GM19452 (cell line): ENCODE measurements at regions not wholly inside any gene's neighbourhood (a gene's known extent, or its start where the extent isn't known, plus 50 kb on each side); places are given as distances from the start of the nearest gene placed in this dataset.

Experiments
- ATAC-seq: cut with Tn5 transposase; IDR thresholded peaks from one replicate; pipeline ENCODE4 v1.9.1; 2021; ENCODE audit not compliant: unreplicated experiment

DNA sequence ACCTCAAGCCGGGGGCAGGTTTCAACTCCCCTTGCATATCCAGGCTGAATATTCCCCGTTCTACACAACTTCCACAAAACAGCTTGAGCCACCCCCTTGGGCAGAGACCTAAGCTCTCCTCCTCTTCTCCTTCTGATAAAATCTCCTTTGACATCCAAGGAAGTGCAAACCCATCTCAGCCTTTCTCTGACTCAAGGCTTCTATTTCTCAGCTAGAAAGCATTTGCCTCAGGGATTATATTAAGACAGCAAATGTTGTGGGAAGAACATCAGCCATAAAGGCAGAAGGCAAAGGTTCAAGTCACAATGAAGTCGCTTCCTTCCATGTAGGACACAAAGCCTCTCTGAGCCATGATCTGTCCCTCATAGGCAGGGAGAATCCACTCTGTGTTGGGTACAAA, 386.6 kb upstream of the ARID1B start:
- ATAC-seq: no peak

DNA sequence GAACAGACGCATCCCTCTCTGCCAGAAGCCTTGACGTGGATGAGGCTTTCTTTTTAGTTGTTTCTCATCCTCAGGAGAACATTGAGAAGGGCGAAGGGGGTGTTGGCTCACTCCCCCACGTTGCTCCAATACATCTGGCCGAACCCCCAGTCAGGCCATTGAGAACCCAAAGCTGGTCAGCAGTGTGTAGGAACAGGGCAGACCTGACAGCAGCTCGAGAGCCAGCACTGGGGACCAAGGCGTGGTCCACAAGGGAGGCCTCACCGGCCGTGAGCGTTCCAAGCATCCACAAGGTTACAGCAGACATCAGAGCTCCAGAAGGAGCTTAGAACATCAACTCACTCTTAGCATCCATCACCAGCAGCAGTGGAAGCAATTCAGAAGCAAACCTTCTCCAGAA, 387.9 kb upstream of the ARID1B start:
- ATAC-seq: no peak

DNA sequence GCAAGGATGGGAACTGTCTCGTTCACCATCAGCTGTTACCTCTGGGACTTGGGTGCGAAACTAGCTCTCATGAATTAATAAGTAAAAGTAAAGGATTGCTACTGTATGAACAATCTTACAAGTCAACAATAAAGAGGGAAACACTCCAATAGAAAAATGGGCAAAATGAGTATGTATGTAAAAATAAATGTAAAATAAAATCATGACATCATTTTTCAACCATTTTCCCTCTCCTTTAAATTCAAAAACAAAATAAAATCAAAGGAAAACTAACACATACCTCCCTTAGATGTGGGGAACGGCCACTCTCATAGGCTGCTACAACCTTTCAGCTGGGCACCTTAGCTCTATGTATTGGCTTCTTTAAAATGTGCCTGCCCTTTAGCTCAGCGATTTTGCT, 389.7 kb upstream of the ARID1B start:
- no peak for ATAC-seq

DNA sequence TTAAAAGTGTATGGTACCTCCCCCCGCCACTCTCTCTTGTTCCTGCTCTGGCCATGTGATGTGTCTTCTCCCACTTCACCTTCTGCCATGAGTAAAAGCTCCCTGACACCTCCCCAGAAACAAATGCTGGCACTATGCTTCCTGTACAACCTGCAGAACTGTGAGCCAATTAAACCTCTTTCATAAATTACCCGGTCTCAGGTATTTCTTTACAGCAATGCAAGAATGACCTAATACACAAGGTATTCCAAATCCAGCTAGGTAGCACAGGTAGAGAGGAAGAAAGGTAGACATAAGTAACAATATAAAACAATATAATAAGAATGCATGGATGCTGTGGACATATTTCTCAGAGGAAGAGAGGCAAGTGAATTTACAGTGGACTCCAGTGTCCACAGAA, 394.1 kb upstream of the ARID1B start:
- ATAC-seq: no peak

DNA sequence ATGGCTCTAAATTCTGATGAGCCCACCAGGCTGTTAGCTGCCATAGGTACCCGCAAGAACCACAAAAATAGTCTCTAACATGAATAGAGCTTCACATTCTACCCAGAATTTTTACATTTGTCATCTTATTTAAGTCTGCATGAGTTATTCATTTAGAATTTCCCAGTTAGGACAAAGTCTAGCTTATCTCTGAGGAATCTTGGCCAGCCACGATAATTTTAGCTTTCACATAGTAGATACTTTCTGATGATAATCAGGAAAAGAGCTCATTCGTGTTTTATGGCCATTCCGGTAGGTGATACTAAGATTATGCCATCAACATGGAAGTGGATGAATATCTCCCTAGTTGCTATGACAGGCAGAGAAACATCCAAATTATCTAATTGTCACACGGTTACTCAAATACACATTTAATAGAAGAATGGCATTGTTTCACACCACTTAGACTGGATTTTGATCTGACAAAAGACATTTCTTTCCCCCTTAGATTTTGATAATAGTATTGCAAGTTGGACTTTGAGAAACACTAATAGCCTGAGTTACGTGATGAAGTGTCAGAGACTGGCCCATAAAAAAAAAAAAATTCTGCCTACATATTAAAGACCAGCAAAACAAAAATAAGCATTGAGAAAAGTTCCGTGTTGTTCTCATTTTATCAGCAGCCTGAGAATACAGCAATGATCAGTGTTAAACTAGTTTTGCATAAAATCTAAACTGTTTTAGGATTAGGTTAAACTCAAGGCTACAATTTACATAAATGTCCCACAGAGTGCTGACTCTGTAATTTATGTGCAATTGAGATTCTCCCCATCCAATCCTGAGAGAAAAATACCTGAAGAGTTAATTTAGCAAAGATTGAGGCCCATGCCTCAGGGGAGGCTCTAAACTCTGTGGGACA, 397.5 kb upstream of the ARID1B start:
- ATAC-seq: no peak

DNA sequence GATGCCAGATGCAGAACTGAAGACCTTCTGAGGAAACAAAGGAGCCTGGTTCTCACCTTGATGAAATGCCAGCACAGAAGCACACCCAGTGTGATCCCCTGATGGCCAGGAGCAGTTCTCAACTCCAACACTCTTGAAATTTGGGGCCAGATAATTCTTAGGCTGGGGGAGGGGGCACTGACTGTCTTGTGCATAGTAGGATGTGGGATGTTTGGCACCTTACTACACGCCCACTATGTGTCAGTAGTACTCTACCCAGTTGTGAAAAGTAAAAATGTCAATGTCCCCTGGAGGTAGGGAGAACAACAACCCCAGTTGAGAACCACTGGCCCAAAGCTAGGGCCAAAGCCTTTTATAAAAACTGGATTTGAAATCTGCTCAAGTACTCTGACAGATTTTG, 398.3 kb upstream of the ARID1B start:
- ATAC-seq: no peak

DNA sequence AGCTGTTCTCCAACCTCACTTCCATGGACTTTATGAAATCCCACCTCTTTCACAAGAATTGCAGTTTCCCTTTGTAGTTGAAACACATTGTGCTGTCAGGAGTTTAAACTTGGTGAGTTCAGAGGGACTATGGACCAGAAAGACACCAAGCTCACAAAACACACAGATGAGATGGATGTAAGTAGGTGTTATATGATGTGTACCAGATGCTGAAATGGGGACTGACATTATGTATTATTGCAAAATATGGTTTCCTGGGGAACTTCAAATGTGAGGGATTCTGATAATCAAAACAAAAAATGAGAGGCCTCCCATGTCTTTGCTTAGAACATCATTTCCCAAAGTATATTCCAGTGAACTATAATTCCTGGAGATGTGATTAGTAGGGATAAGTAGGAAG, 401.1 kb upstream of the ARID1B start:
- no peak for ATAC-seq

DNA sequence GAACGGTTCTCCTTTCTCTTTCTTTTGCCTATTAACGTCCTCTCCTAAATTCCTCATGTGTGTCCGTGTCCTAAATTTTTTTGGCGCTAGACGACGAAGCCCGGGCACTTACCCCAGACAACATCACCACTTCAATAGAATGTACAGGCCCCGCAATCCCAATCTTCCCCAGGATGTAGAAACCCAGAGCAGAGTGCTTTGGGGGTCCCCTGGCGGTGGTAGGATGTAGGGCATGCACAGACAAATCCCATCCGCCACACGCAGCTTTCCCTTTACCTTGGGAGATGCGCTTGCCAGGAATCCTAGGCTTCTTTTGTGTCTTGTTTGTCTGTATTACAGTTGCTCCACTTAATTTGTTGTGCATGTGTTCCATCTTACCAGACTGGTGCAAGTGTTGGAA, 417.3 kb upstream of the ARID1B start:
- ATAC-seq: no peak

DNA sequence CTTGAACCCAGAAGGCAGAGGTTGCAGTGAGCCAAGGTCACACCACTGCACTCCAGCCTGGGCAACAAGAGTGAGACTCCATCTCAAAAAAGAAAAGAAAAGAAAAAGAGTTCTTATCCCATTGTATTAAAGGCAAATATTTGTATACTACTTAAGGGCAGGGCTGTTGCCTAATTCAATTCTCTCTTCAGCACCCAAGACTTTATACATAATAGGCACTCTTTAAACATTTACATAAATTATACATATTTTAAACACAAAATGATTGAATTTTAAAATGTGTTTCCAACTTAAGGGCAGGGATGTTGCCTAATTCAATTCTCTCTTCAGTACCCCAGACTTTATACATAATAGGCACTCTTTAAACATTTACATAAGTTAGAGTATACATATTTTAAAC, 424.3 kb upstream of the ARID1B start:
- ATAC-seq: no peak

DNA sequence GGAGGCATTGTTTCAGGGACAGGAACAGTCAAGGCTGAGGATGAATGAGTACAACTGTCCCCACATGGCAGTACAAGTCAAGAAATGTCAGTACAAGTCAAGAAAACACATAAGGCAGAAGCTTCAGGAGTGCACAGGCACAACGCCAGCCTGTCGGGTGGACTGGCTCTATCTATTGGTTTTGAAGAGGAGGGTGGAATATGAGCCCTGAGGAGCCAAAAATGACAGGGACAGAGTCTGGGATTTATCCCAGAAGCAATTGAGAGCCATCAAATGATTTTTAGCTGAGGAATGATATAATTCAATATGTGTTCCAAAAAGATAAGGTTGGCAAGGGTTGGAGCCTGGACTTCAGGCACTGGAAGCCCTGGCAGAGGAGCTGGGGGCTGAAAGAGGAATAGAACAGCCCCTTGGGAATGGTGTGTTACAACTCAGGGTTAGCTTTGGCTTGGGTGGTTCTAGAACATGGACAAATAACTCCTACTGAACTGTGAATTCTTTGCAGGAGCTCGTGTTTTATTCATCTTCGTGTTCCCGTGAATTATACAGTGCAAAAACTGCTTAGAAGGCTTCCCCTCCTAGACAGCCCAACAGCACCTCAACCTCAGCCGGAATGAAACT, 425.7 kb upstream of the ARID1B start:
- ATAC-seq: no peak

DNA sequence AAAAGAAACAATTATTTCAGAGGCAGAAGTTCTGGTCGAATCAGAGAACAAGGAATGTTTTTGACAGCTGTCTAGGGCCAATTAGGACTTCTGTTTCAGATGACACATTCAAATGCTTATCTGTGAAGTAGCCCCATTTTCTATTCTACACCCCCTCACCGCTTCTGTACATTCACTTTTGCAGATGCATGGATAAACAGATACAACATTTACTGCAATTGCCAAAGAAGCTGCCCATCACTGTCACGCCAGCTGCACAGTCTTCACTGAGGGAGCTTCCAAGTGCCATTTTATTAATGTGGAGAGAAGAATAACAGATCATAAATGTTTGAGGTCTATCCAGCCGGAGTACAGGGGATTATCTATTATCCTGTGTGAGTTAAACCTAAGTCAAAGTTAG, 426.8 kb upstream of the ARID1B start:
- no peak for ATAC-seq

DNA sequence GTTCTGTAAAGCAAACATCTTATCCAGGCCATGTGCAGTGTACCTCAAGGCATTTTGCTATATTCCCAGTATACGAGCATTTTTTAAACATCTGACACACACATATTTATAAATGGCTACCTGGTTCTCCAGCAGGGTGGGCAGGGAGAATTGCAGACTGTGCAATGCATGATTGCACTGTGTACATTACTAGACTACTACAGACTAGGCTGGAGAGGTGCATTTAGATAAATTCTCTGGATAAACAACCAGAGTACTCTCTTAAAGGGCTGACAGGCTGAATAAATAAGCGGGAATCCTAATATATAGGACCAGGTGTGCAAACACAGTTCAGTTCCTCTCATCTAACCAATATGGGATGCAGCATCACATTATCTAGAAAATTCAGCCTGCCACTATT, 428.3 kb upstream of the ARID1B start:
- ATAC-seq: no peak

DNA sequence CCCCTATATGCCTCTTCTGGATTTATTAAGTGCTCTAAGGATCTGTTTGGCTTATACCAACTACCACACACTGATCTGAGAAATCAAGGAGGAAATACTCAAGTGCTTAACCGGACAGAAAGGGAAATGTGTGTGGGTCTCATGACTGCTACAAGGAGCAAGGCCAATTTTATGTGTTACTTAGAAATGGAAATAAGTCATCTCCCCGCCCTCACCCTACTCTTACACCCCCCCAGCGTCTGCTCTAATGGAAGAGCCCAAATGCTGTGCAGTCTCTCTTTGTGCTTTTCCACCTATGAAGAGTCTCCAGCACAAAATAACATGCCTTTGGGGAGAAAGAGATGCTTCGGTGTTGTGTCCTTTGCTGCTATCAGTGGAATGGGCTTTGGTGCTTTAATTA, 428.8 kb upstream of the ARID1B start:
- no peak for ATAC-seq

DNA sequence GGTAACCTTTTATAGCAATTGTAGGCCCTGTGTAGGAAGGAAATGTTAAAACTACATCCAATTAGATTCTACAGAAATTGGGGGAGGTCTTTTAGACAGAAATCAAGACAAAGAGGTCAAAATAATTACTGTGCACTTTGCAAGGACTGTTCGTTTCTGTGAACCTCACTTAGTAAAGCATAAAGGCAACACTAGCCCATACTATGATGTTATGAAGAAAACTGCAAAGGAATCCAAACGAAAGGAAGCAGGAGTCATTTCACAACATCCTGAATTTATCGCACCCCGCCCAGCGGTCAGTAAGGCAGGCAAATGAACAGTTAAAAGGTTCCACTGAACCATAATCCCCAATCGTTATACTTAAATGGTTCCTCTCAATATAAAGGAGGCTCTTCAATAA, 429.5 kb upstream of the ARID1B start:
- ATAC-seq: no peak

DNA sequence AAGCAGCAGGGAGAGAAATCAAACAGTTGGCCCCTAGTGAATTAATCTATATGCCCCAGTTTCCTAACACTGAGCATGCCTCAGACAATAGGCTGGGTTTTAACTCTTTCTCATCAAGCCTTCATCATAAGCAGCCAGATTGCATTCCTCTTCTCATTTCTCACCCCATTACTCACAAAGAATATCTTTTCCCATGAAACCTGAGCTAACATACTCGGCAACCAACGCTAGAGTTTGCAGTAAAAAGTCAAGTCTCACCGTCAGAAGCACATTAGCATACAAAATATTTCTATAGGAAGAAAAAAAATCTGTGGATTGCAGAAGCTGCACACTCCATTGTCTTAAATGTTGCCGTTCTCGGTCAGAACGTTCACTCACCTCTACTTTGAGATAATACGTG, 429.9 kb upstream of the ARID1B start:
- no peak for ATAC-seq

DNA sequence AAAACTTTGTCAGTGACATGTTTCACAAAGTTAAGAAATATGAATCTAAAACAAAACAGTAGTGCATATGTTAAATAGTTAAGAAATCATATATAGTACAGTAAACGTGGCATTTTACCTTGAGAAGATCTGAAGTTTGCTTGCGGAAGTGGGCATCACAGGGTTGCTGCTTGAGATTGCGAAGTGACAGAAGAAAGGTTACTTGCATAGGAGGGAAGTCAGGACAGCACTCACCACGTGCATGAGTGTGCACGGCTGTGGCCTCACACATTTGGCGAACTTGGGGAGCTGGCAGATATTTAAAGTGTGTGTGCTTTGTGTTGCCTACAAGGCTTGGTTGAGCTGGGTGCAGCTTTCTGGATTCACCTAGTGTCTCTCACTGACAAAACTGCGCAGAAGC, 431.5 kb upstream of the ARID1B start:
- no peak for ATAC-seq

DNA sequence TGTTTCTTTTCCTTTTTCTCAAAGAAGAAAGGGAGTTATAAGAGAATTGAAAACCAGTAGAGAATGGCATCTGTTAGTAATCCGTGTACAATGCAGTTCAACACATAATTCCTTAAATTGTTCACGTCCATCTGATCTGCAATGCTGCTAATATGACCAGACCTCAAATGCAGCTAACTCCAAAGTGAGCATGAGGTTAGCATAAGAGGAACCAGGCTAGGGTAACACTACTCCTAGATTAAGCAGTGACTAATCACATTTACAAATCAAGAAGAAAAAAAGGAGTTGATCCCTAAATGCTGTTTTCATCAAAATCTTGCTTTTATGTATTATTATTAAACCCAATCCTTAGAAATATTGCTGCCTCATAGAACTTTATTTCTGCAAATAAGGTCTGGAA, 432.7 kb upstream of the ARID1B start:
- no peak for ATAC-seq

DNA sequence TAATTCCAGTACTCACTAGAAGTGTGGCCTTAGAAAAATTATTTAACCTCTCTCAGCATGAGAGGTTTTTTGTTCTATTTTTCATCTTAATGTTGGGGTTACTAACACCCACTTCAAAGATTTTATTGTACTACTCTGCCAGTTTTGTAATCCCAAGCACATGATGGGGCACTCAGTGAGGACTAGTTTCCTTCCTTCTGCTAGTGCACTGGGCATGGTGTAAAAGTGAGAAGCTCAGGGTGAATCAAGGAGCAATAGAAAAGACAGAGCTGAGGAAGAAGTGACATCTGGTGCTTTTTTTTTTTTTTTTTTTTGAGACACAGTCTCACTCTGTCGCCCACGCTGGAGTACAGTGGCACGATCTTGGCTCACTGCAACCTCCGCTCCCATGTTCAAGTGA, 439.4 kb upstream of the ARID1B start:
- ATAC-seq: no peak

DNA sequence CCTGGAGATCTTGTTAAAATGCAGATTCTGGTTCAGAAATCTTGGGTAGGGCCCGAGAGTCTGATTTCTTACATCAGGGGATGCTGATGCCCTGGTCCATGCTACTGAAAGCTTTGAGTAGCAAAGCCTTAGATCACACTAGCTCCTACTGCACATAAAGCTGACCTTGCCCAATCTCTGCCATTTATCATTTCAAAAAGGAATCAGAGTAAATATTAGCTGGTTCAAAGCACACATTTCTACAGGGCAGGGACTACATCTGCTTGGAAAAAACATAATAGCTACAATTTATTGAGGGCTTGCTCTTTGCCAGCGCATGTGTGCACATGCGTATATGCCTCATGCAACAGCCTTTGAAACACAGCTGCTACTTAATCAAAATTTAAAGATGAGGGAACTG, 440.4 kb upstream of the ARID1B start:
- no peak for ATAC-seq

DNA sequence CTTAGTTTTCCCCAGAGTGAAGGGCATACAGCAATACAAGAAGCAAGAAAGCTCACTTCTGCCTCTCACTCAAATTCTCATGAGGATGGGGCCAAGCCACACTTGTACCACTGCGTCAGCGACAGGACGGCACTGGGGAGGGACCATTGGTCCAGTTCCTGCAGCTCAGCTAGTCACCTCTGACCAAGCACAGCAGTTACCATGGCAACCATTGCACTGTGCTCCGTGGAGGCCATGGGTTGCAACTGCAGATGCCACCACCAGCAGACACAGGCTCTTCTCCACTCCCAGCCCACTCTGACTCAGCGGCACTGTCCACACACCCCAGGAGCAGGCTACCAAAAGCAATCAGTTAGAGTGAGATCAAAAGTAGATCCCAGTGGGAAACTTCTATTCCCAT, 441.1 kb upstream of the ARID1B start:
- ATAC-seq: no peak

DNA sequence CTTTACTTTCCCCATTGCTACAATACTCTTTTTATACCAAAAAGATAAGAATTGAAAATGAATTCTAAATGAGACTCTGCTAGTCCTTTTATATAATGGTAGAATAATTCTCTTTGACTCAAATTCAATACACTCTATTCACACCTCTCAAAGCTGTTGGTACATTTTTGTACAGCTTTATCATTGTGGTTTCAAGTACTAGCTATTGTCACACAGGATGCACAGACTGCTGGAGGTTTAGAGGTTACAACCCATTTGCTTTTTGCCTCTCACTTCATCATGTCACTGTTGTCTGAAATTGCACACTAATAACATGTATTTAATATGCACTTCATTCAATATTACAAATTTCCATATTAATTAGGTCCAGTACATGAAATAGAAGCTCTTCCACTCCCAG, 442.2 kb upstream of the ARID1B start:
- ATAC-seq: no peak

DNA sequence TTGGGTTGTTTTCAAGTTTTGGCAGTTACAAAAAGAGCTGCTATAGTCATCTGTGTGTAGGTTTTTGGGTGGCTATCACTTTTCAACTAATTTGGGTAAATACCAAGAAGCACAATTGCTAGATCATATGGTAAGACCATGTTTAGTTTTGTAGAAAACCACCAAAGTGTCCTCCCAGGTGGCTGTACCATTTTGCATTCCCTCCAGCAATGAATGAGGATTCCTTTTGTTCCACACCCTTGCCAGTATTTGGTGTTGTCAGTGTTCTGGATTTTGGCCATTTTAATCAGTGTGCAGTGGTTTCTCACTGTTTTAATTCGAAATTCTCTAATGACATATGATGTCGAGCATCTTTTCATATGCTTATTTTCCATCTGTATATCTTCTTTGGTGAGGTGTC, 457.5 kb upstream of the ARID1B start:
- ATAC-seq: no peak

DNA sequence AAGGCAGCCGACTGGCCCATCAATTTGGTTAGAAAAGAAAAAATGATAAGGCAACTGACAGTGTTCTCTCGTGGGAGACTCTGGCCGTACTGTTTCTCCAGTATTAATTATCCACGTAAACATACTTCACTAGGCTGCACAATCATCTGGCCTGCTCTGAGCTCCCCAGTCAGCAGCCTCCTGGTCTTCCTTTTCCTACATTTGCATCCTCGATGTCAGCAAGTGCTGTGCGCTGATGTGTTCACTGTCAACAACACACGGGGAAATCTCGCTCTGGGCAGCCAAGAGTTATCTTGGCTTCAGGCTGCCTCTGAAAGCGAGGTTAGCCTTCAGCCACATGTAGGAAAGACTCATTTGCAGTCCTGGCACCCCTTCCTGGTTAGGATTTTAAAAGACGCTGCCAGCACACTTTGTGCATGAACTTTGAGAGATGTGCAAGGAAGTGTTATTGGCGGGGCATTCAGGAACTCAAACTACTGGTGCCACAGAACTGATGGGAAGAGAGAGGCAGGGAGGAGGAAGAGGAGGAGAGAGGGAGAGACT, 460.5 kb upstream of the ARID1B start:
- ATAC-seq: no peak
